Mucosa of descending colon (tissue), 3 donors: ENCODE measurements at regions not wholly inside any gene's neighbourhood (a gene's known extent, or its start where the extent isn't known, plus 50 kb on each side); places are given as distances from the start of the nearest gene placed in this dataset.

Source experiments
- ATAC-seq: fragments of 200-7000 bp; cut with Tn5 transposase; one replicate; pipeline ENCODE4 v1.9.1; 2020; ENCODE audit warnings: mild to moderate bottlenecking, moderate library complexity
- DNase-seq, 3 donors: peaks; one replicate each; pipeline ENCODE4 v3.0.0-alpha.2; 2020
- H3K36me3 ChIP-seq: fragments of 200-600 bp; one replicate; pipeline ENCODE4 v1.8.0; 2021; ENCODE audit warnings: low read depth, mild to moderate bottlenecking
- H3K4me1 ChIP-seq: fragments of 200-600 bp; one replicate; pipeline ENCODE4 v1.8.0; 2021; ENCODE audit warnings: low read depth, mild to moderate bottlenecking
- H3K4me3 ChIP-seq: fragments of 200-600 bp; one replicate; pipeline ENCODE4 v1.8.0; 2021; ENCODE audit warnings: mild to moderate bottlenecking
- H3K9me3 ChIP-seq: fragments of 200-600 bp; one replicate; pipeline ENCODE4 v1.8.0; 2021; ENCODE audit warnings: mild to moderate bottlenecking
- intact Hi-C, 2 donors: fragments of 100-400 bp; cut with DNase I in 1 of 2; cut with micrococcal nuclease in 1 of 2; formaldehyde crosslinking; loops; one replicate each; pipeline versions ENCODE4 v1.11.0 to v1.11.1; 2022; cut with DNase I, micrococcal nuclease
- TF ChIP-seq, protein P1 (sequence below): fragments of 200-600 bp; IDR thresholded peaks from one replicate; pipeline ENCODE4 v1.8.0; 2022; ENCODE audit warnings: antibody characterized with exemption, mild to moderate bottlenecking
- donor health status: DM: no; HTN: no; CAD: no; lungs with moderate emphysema.
- donor health status: DM: no; HTN: no; CAD: no.
- donor health status: DM: no; HTN: yes; CAD: no.

DNA sequence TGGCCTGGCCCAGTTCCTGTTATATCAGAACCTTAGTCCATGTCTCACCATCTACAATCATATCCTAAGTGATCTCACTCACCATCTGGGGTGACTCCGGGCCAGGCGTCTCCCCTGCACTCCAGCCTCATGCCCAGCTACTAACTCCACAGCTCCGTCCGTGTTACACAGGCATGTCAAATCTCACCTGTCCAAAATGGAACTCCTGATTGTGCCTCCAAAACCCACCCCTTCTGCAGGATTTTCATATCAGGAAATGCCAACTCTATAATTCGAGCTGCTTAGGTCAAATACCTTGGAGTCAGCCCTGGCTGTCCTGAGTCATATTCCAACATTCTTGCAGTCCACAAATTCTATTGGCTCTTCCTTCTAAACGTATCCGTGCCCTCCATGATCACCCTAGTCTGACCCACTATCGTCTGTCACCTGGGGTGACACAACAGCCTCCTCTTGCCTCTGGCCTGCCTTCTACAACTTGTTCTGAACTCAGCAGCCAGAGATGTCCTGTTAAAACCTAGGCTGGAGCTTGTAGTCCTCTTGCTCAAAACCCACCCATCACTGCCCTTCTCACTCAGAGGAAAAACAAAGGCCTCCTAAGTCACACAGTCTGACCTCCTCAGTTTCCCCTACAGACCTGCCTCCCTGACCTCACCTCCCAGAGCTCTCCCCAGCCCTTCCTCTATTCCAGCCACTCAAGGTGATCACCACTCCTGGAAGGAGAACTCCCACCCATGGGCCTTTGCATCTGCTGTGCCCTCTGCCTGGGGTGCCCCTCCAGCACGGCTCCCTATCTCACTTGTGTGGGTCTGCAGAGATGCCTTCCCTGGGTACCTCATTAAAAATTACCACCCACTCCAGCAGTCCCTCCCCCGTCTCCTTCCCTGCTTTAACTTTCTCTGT, 85.3 kb upstream of the SIRPA start:
- no peak for DNase-seq
- H3K4me3 ChIP-seq: no peak overlapping the region
- no peaks in the 10 kb centered on the region for H3K36me3 ChIP-seq
- peaks cover 5% of the 10 kb centered on the region for H3K4me1 ChIP-seq
- TF ChIP-seq, protein P1, sequence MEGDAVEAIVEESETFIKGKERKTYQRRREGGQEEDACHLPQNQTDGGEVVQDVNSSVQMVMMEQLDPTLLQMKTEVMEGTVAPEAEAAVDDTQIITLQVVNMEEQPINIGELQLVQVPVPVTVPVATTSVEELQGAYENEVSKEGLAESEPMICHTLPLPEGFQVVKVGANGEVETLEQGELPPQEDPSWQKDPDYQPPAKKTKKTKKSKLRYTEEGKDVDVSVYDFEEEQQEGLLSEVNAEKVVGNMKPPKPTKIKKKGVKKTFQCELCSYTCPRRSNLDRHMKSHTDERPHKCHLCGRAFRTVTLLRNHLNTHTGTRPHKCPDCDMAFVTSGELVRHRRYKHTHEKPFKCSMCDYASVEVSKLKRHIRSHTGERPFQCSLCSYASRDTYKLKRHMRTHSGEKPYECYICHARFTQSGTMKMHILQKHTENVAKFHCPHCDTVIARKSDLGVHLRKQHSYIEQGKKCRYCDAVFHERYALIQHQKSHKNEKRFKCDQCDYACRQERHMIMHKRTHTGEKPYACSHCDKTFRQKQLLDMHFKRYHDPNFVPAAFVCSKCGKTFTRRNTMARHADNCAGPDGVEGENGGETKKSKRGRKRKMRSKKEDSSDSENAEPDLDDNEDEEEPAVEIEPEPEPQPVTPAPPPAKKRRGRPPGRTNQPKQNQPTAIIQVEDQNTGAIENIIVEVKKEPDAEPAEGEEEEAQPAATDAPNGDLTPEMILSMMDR: no peak
- intact Hi-C loops: no loop called here
- no peaks in the 10 kb centered on the region for H3K9me3 ChIP-seq
- no peak for ATAC-seq

DNA sequence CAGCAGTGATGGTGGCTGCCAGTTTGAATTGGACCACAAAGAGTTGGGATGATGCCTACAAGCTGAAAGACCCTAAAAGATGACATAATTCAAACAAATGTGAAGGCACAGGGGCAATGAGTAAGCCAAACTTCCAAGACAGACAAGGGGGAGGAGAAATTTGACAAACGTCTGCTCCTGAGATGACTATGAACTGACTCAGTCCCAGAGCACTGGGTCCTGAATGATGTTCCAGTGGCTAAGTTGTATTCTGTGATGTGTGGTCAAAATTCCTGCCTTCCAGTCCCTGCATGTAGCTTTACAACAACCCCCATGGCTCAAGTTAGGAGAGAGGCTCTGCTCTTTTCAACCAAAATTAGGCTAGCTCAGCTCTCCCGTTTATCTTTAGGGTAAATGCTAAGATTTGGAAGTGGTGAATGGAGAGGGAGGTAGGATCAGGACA, 86.1 kb upstream of the SIRPA start:
- no peaks in the 10 kb centered on the region for H3K36me3 ChIP-seq
- H3K4me3 ChIP-seq: no peak overlapping the region
- ATAC-seq: no peak
- H3K9me3 ChIP-seq: no peaks in the 10 kb centered on the region
- H3K4me1 ChIP-seq: peaks cover 5% of the 10 kb centered on the region
- intact Hi-C loops: no loop called here
- TF ChIP-seq, protein P1: no peak
- DNase-seq: no peak

DNA sequence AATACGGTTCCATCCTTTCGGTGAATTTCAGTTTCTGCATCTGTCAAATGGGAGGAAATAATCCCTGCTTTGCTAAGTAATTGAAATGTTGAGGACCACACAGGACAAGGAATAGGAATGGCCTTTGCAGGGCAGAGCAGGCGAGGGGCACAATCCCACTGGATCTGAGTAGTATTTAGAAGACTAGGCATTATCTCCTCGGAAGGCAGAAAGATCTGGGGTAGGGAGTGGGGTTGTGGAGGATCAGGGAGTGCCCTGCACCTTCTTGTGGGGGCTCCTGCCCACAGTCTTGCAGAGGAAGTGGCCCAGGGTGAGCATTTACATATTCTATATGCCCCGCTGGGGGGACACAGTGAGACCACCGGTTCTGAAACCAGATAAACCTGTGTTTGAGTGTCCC, 87.1 kb upstream of the SIRPA start:
- intact Hi-C loops: no loop called here
- TF ChIP-seq, protein P1: no peak
- H3K36me3 ChIP-seq: no peaks in the 10 kb centered on the region
- H3K9me3 ChIP-seq: no peaks in the 10 kb centered on the region
- peaks cover 5% of the 10 kb centered on the region for H3K4me1 ChIP-seq
- no peak overlapping the region for H3K4me3 ChIP-seq
- DNase-seq (no peak), ATAC-seq (no peak)

DNA sequence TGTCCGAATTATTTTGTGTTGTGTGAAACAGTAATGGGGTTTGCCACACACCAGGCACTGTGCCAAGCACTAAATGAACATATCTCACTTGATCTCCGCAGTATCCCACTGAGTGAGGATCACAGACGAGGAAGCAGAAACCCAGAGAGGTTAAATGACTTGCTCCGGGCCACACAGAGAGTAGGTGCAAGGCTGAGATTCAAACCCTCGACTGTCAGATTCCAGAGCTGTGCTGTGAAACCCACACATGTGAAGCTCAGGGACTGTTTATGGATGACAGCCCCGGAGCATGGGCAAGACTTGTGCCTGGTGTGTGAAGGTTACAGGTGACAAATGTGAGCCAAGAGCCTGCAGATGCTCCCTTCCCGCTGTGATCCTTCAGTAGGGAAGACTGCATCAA, 87.8 kb upstream of the SIRPA start:
- Histone ChIP-seq H3K4me3 (no peak overlapping the region), H3K4me1 (peaks cover 12% of the 10 kb centered on the region), H3K9me3 (no peaks in the 10 kb centered on the region), H3K36me3 (no peaks in the 10 kb centered on the region)
- no peak for ATAC-seq
- TF ChIP-seq, protein P1: no peak
- intact Hi-C loops: no loop called here
- DNase-seq: no peak

DNA sequence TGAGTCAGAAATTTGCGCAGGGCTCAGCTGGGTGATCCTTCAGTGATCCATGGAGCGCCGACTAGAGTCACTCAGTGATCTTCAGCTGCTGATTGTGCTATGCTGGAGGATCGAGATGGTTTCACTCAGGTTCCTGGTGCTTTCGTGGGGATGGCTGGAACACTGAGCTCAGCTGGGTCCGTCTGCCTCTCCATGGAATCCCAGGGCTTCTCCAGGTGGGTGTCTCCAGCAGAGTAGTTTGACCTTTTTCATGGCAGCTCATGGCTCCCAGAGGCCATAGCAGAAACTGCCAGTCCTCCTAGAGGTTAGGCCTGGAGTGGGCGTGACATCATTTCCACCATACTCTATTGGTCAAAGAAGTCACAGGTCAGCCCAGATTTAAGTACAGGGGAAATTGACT, 88.8 kb upstream of the SIRPA start:
- TF ChIP-seq, protein P1: no peak
- Histone ChIP-seq H3K9me3 (no peaks in the 10 kb centered on the region), H3K4me3 (no peak overlapping the region), H3K36me3 (no peaks in the 10 kb centered on the region), H3K4me1 (peaks cover 14% of the 10 kb centered on the region)
- no peak for ATAC-seq
- intact Hi-C loops: no loop called here
- no peak for DNase-seq
